Stimulated activated naive CD8-positive, alpha-beta T cell treated with anti-CD3 and anti-CD28 coated beads, Interleukin-15, amount 100 ng/mL, for 72 hours (primary cell): ENCODE measurements at regions not wholly inside any gene's neighbourhood (a gene's known extent, or its start where the extent isn't known, plus 50 kb on each side); places are given as distances from the start of the nearest gene placed in this dataset.

Source experiments
- ATAC-seq: fragments of 150-1000 bp; cut with Tn5 transposase; 2 replicates; pipeline ENCODE4 v1.10.0; 2021; ENCODE audit warnings: mild to moderate bottlenecking, moderate library complexity
- DNase-seq, 2 donors: peaks; one replicate each; pipeline ENCODE4 v3.0.0; 2021 to 2022
- H3K27ac Mint-ChIP-seq, 2 donors: one replicate each; pipeline ENCODE4 v1.8.0; 2022; ENCODE audit warnings: mild to moderate bottlenecking in 2 of 2, mixed read lengths in 2 of 2, moderate library complexity in 2 of 2
- H3K27me3 Mint-ChIP-seq: one replicate; pipeline ENCODE4 v1.8.0; 2022; ENCODE audit warnings: mixed read lengths
- H3K4me1 Mint-ChIP-seq: one replicate; pipeline ENCODE4 v1.8.0; 2022; ENCODE audit warnings: mild to moderate bottlenecking, mixed read lengths
- H3K4me3 Mint-ChIP-seq, 2 donors: one replicate each; pipeline ENCODE4 v1.8.0; 2022; ENCODE audit warnings: mild to moderate bottlenecking in 2 of 2, mixed read lengths in 2 of 2, moderate library complexity in 1 of 2
- H3K9me3 Mint-ChIP-seq, 2 donors: one replicate each; pipeline ENCODE4 v1.8.0; 2022; ENCODE audit warnings: mixed read lengths in 2 of 2

GRCh38 chr10:78540355-78541076 is 506.9 kb downstream of the RPS24 start:
- Mint-ChIP-seq H3K9me3 (no peaks in the 10 kb centered on the region), H3K4me1 (peaks cover 13% of the 10 kb centered on the region), H3K27ac (peak overlapping the region in 1 of 2 donors; percentile 64), H3K27me3 (peaks cover 22% of the 10 kb centered on the region), H3K4me3 (no peak overlapping the region)
- DNase-seq, result no peak
- no peak for ATAC-seq

DNA sequence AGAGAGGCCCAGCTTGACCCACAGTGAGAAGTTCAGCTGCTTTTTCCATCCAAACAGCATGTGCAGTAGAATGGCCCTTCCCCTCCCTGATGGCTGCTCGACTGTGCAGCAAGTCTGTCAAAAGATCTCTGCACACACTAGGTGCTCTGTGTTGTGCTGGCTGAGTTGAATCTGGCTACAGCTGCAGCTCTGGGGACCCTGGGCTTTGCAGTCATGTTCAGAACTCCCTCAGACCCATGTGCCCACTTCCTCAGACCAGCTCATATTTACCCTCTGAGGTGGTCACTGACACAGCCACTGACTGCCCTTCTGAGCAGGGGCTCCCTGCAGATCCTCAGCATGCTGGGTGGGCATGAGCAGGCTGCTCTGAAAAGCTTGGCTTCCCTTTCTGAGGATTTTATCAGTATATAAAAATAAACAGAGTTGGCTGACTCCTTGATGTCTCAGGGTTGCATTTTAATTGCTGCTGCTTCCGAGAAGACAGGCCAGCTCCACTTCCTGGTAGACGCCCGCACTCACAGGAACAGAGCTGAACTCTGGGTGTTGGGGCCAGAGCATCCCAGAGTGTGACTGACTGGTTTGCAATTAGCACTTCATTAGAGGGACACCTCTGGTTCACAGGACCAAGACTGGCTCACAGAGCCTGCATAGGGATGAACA is 507.9 kb downstream of the RPS24 start:
- H3K9me3 Mint-ChIP-seq, result no peaks in the 10 kb centered on the region
- H3K4me3 Mint-ChIP-seq, result no peak overlapping the region
- no peak overlapping the region for H3K27ac Mint-ChIP-seq
- no peak for DNase-seq
- ATAC-seq, result peak; percentile 53
- peaks cover 13% of the 10 kb centered on the region for H3K4me1 Mint-ChIP-seq
- H3K27me3 Mint-ChIP-seq, result peaks cover 22% of the 10 kb centered on the region

- Mint-ChIP-seq H3K9me3 (no peaks in the 10 kb centered on the region), H3K27me3 (peaks cover 22% of the 10 kb centered on the region), H3K4me3 (no peak overlapping the region), H3K4me1 (peaks cover 13% of the 10 kb centered on the region), H3K27ac (peak overlapping the region in 1 of 2 donors; percentile 83)
- peak; percentile 13 for ATAC-seq
- DNase-seq, result no peak
Measured at GRCh38 chr10:78542141-78542489, 508.5 kb downstream of the RPS24 start.

DNA sequence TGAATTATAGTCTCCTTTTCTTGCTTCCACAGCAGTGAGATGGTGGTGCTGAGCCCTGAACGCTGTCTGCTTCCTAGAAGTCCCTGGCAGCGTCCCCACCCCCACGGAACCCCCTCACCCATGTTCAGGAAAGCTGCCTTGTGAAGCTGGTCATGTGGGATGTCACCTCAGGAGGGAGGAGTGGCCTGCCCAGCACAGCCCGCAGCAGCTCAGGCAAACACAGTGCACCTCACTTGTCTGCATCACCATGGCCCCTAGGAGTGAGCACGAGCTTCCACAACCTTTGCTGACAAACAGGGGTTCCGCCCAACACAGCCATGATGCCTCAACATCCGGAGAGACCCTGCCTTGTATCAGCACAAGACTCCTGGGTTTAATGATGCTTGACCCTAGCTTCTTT is 508.9 kb downstream of the RPS24 start:
- peaks cover 22% of the 10 kb centered on the region for H3K27me3 Mint-ChIP-seq
- H3K4me3 Mint-ChIP-seq, result no peak overlapping the region
- H3K27ac Mint-ChIP-seq, result peak overlapping the region; percentile 15 to 45
- H3K4me1 Mint-ChIP-seq, result peaks cover 13% of the 10 kb centered on the region
- no peak for ATAC-seq
- no peak for DNase-seq
- no peaks in the 10 kb centered on the region for H3K9me3 Mint-ChIP-seq

DNA sequence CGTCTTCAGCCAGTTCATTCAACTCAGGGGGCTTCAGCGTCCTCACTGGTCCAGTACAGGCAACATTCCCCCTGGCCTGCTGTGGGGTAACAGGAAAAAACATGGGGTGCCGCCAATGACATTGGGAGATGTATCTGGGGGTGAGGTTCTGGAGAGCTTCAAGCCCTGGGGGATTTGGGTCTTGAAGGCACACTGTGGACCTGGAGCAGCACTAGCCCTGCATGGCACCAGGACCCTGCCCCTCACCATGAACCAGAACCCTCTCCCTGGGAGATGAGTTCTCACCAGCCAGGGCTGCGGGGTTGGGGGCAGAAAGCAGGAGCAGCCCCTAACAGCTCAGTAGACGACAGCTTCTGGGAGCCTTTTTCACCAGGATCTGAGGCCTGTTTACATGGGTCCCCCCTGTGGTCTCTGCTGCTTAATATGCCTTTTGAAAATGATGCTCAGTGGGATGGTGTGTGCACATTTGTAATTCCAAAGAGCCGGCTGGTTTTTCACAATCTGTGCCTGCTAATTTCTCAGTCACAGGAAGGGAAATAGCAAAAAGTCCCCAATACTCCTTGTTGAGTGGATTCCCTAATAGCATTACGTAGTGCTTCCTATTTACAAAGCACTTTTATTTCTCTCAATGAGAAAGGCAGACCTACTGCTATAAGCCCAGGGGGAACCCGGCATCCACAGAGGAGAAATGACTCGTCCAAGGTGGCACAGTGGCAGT is 509.5 kb downstream of the RPS24 start:
- DNase-seq (no peak), ATAC-seq (no peak)
- Mint-ChIP-seq H3K4me1 (peaks cover 13% of the 10 kb centered on the region), H3K27me3 (peaks cover 26% of the 10 kb centered on the region), H3K4me3 (no peak overlapping the region), H3K9me3 (no peaks in the 10 kb centered on the region), H3K27ac (no peak overlapping the region)

DNA sequence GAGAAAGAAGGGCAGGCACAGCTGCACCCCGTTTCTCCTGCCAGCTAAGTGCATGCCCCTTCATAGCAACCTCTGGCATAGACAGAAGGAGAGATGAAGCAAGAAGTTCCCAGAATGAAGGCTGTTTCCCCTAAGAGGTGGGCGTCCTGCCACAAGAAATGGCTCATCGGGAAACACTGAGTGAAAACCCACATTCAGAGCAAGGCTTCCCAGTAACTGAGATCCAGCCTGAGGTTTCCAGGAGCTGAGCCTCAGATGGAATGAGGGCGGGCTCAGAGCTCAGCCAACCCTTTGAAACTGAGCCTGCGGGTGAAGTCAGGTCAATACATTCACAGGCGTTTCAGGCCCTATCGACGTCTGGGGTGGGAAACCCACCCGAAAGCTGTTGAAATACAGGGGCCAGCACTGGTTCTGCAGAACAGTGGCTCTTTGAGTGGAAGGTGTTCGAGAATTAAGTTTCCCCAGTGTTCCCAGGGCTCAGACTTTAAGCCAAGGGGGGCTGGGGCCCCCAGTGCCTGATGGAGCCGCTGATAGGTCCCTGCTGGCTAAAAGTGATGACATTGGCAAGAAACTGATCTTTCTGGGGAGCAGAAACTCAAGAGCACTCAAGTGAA is 510.2 kb downstream of the RPS24 start:
- Mint-ChIP-seq H3K4me1 (peaks cover 13% of the 10 kb centered on the region), H3K9me3 (no peaks in the 10 kb centered on the region), H3K27me3 (peaks cover 32% of the 10 kb centered on the region), H3K27ac (no peak overlapping the region), H3K4me3 (no peak overlapping the region)
- DNase-seq (no peak), ATAC-seq (no peak)

DNA sequence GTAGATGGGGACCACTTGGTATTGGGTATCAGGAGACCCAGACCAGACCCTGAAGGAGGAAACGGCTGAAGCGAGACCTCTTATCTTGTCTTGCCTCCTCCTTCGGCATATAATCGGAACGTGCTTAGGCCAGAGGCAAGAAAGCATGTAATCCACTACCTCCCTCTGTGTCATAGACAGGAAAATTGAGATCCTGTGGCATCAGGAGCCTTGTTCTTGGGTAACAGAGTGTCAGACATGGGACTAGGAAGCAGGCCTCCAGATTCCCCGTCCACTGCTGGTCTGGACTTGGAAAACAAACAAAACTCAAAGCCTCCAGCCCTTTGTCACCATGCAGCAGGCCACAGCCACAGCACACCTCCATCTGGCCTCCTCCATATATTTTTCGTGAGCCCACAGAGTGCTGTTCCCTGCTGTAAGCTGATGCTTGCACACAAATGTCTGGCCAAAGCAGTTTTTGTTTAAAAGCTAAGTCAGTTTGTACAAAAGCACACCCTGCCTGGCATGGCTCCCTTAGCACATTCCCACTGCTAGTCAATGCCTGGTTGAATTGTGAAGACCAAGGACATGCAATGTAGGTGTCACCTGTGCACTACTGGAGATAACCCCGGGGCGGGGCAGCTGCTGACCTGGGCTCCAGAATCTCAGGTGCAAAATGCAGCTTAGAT is 510.9 kb downstream of the RPS24 start:
- ATAC-seq, result no peak
- H3K9me3 Mint-ChIP-seq, result no peaks in the 10 kb centered on the region
- no peak overlapping the region for H3K4me3 Mint-ChIP-seq
- DNase-seq, result no peak
- H3K4me1 Mint-ChIP-seq, result peaks cover 13% of the 10 kb centered on the region
- H3K27ac Mint-ChIP-seq, result no peak overlapping the region
- peaks cover 28% of the 10 kb centered on the region for H3K27me3 Mint-ChIP-seq

DNA sequence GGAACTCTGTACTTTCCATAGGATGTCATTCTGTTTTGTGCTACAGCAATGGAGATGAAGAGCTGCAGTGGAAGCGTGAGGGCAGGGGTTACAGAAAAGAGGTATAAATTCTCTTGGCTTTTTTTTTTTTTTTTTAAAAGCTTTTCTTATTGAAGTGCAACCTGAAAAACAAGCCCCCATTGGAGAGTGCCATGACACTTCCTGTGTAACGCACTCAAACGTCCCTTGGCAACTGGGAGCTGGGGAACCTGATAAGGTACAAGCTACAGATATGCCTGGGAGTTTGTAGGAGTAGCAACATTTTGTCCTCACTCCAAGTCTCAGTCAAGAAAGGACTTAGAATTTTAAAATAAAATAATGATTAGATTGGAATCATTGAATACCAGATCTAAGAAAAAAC is 512.1 kb downstream of the RPS24 start:
- Mint-ChIP-seq H3K4me3 (no peak overlapping the region), H3K4me1 (peaks cover 13% of the 10 kb centered on the region), H3K9me3 (no peaks in the 10 kb centered on the region), H3K27ac (no peak overlapping the region), H3K27me3 (peaks cover 20% of the 10 kb centered on the region)
- DNase-seq (no peak), ATAC-seq (no peak)

DNA sequence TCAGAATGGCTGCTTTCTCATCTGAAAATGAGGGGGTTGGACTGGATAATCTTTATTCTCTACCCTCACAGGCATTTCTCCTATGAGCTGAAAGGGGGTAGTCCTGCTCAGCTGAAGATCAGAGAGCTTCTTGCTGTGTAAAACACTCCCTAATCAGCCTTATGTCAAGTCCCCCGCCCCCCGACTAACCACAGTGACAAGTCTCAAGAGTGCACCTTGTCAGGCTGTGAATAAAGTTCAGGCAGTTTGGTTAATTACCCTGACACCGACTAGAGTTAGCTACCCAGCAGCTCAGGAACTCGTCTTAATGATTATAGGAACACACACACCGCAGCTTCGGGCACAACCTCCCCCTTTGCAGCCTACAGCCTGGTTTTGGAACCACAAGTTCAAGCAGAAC is 513.7 kb downstream of the RPS24 start:
- no peak overlapping the region for H3K27ac Mint-ChIP-seq
- H3K9me3 Mint-ChIP-seq, result no peaks in the 10 kb centered on the region
- no peak overlapping the region for H3K4me3 Mint-ChIP-seq
- no peak for DNase-seq
- H3K4me1 Mint-ChIP-seq, result peaks cover 15% of the 10 kb centered on the region
- H3K27me3 Mint-ChIP-seq, result peaks cover 18% of the 10 kb centered on the region
- peak; percentile 26 for ATAC-seq

DNA sequence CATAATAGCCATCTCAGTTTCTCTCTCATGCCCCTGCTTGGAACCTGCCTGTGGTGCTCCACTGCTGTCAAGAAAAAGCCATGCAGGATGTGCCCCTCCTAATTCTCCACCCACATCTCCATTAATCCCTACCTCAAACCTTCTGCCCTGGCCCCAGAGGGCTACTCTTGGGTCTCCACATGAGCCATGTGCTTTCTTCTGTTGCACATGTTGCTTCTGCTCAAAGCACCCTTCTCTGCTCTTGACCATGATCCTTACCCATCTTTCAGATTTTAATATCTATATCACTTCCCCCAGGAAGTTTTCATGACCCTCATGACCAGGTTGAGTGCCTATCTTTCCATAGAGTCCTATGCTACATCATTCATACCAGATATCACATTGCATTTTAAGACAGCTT is 514.2 kb downstream of the RPS24 start:
- H3K9me3 Mint-ChIP-seq, result no peaks in the 10 kb centered on the region
- ATAC-seq (no peak), DNase-seq (no peak)

GRCh38 chr10:78548369-78548768 is 514.7 kb downstream of the RPS24 start:
- Mint-ChIP-seq H3K4me3 (no peak overlapping the region), H3K9me3 (no peaks in the 10 kb centered on the region), H3K4me1 (peaks cover 12% of the 10 kb centered on the region), H3K27me3 (peaks cover 14% of the 10 kb centered on the region), H3K27ac (no peak overlapping the region)
- DNase-seq (no peak), ATAC-seq (no peak)

More for the DNA sequence above, 514.2 kb downstream of the RPS24 start:
- peaks cover 12% of the 10 kb centered on the region for H3K4me1 Mint-ChIP-seq
- no peak overlapping the region for H3K27ac Mint-ChIP-seq
- H3K27me3 Mint-ChIP-seq, result peaks cover 14% of the 10 kb centered on the region
- no peak overlapping the region for H3K4me3 Mint-ChIP-seq

DNA sequence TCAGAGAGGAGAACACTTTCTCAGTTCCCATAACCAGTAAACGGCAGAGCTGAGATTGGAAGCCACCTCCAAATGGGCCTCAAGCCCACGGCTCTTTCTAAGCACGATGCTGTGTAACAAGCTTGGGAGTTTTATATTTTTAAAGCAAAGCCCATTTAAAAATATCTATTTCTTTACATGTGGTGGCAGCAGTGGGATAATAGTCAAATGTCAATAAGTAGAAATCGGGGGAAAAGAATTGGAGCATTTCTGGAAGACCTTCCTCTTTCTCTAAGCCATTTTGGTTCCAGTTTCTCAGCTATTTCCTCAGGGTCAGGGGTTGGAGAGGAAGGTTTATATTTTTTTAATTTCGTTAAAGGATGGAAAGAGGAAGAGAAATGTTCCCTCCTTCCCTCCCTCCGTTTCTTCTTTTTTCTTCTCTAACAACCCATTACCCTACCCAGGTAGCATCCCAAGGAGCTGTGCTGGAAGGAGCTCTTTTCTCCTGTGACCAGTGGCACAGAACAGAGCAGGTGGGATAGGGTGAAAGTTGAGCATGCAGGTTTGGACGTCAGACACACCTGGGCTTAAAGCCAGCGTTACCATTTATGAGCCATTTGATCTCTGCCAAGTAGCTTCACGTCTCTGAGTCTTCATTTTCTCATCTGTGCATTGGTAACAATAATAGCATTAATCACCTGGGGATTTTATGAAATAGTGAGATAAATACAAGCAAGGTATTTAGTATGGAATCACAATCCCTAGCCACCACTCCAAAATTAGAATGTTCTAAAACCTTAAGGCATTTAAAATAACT is 515.7 kb downstream of the RPS24 start:
- ATAC-seq, result no peak
- peak overlapping the region in 1 of 2 donors; percentile 38 for H3K27ac Mint-ChIP-seq
- H3K27me3 Mint-ChIP-seq, result peaks cover 14% of the 10 kb centered on the region
- H3K4me3 Mint-ChIP-seq, result no peak overlapping the region
- H3K9me3 Mint-ChIP-seq, result peaks cover 5 to 6% of the 10 kb centered on the region in 2 donors
- DNase-seq, result no peak
- peaks cover 12% of the 10 kb centered on the region for H3K4me1 Mint-ChIP-seq

GRCh38 chr10:78550090-78550489 is 516.4 kb downstream of the RPS24 start:
- DNase-seq (no peak), ATAC-seq (no peak)
- Mint-ChIP-seq H3K27ac (no peak overlapping the region), H3K4me1 (peaks cover 12% of the 10 kb centered on the region), H3K4me3 (no peak overlapping the region), H3K9me3 (peaks cover 11 to 13% of the 10 kb centered on the region in 2 donors), H3K27me3 (peaks cover 14% of the 10 kb centered on the region)

DNA sequence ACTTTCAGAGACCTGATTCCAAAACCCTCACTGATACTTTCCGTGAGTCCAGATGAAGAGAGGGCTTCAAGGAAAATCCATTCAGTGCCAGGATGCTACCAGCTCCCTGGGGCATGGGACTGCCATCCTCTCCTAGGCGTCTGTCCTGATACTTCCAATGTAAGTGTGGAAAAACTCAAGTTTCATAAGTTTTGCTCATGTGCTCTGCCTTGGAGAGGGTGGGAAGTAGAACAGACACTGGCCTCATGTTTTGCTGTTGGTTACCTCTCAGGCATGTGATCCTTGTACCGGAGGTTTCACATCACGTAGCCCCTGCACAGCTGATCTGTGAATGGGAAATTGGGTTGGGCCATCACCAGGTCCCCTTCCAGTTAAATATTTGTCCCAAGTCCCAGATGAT is 517.1 kb downstream of the RPS24 start:
- H3K27me3 Mint-ChIP-seq, result peaks cover 14% of the 10 kb centered on the region
- H3K4me1 Mint-ChIP-seq, result peaks cover 12% of the 10 kb centered on the region
- H3K27ac Mint-ChIP-seq, result no peak overlapping the region
- peaks cover 11 to 14% of the 10 kb centered on the region in 2 donors for H3K9me3 Mint-ChIP-seq
- DNase-seq (no peak), ATAC-seq (no peak)
- H3K4me3 Mint-ChIP-seq, result no peak overlapping the region
